ENCODE measurements at regions not wholly inside any gene's neighbourhood (a gene's known extent, or its start where the extent isn't known, plus 50 kb on each side); places are given as distances from the start of the nearest gene placed in this dataset.
"Not testable (repeated sequence)": the region's sequence is repeated elsewhere in the genome, so short reads cannot be mapped to it uniquely, and the experiment has no call there.

DNA sequence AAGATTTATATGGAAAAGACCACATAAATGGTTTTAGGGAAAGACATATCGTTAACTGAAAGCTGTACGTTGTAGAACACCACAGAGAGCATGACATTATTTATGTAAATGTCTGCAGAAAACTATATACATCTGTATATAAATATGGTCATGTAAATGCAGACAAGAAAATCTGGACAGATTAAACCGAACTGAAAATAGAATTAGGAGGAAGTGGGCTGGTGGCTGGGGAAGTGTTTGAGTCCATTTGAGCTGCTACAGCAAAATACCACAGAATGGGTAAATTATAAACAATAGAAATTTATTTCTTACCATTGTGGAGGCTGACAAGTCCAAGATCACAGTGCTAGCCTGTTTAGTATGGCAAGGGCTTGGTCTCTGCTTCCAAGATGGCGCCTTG lies 56.3 kb upstream of the USP6NL start:
- no peak for DNase-seq (ENCODE audit: low read depth)

DNA sequence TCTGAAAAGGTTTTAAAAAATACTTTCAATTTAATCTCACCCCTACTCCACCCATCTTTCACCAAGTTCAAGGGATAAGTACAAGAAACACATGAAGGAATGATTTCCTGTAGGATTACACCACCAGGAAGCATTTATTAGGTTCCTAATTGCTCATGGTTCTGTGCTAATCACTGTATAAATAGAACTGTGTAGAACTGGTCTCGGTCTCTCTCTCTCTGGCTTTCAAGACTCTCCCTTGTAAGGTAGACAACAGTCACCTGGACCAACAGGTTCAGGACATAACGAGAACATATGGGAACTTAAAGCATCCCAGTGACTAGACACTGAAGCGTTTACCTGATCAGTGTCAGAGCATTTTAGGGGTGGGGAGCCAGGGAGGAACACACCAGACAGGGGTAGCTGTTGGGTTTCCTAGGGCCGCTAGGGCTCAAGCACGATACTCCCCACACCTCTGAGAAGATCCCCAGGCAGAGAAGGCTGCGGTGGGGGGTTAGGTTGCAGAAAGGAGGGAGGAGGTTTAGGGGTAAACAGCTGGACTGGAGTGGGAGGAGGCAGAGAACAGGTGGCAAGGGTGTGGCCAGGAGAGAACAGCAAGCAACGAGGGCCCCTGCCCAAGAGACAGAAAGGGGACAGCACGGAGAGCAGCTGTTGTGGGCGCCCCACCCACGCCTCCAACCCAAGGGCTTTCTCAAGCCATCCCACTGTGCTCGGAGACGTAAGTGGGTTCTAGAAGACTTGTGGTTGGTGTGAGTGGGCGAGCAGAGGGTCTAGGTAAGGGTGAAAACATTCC lies 52.5 kb upstream of the USP6NL start:
- no peak for DNase-seq (ENCODE audit: low read depth)

GRCh38 chr10:11663126-11663515 lies 51.7 kb upstream of the USP6NL start:
- not testable (repeated sequence) for DNase-seq (ENCODE audit: low read depth)

DNA sequence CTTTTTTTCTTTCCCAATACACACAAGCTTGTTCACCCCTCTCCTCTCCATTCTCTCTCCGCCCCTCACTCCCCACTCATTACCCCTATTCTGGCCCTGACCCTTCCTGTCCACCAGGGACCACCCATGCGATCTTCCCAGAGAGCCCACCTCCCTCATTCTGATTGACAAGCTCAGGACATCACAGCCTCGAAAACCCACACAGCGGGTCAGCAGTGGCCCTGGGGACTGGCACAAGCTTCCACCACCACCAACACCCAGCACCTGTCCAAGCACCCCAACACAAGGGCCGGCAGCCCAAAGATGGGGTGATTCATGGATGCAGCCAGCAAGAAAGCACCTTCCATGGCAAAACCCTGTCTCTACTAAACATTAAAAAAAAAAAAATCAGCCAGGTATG lies 50.0 kb upstream of the USP6NL start:
- no peak for DNase-seq (ENCODE audit: low read depth)
